GM21360 (cell line): ENCODE measurements at regions not wholly inside any gene's neighbourhood (a gene's known extent, or its start where the extent isn't known, plus 50 kb on each side); places are given as distances from the start of the nearest gene placed in this dataset.

ENCODE experiments used
- ATAC-seq: cut with Tn5 transposase; IDR thresholded peaks from one replicate; pipeline ENCODE4 v1.9.1; 2021; ENCODE audit warnings: mild to moderate bottlenecking, moderate library complexity; ENCODE audit not compliant: unreplicated experiment

GRCh38 chr2:455913-456312 lies 168.0 kb upstream of the ALKAL2 start:
- no peak for ATAC-seq

- no peak for ATAC-seq
Measured at GRCh38 chr2:455015-455705, 167.3 kb upstream of the ALKAL2 start.

GRCh38 chr2:453132-453531 lies 165.2 kb upstream of the ALKAL2 start:
- ATAC-seq = no peak

- no peak for ATAC-seq
Measured at GRCh38 chr2:451495-451894, 163.6 kb upstream of the ALKAL2 start.

- no peak for ATAC-seq
Measured at GRCh38 chr2:449246-450067, 161.6 kb upstream of the ALKAL2 start.

DNA sequence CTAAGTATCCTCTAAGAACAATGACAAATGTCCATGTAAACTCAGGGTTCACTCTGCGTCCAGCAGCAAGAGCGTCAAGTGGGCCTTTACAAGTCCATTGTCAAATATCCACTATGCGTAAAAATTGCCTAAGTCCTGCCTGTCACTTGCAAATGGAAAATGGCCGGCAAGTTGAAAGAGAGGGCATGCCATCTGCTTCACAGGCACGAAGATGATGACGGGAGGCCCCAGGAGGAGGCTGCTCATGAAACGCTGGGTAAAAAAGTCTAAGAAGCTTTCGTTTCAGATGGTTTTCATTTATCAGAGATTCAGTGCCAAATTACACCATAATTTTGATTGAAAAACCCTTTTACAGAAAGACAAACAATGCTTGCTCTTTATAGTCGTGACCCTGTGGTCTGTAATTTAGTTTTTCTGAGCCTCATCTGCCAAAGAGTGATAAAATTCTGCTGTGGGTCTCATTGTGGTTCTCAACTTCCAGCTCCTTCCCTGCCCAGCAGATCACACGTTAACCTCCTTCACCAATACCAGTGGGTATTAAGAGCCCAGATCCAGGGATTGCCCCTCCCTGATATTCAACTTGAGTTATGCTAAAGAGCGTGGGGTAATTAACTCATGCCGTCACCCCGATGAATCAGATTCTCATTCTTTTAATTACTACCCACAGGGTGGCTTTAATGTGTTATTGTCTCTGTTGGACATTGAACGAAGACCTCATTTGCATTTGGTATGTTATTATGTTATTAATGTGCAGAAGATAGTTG lies 160.2 kb upstream of the ALKAL2 start:
- ATAC-seq = no peak

- ATAC-seq = no peak
Measured at GRCh38 chr2:446963-447530, 159.2 kb upstream of the ALKAL2 start.

DNA sequence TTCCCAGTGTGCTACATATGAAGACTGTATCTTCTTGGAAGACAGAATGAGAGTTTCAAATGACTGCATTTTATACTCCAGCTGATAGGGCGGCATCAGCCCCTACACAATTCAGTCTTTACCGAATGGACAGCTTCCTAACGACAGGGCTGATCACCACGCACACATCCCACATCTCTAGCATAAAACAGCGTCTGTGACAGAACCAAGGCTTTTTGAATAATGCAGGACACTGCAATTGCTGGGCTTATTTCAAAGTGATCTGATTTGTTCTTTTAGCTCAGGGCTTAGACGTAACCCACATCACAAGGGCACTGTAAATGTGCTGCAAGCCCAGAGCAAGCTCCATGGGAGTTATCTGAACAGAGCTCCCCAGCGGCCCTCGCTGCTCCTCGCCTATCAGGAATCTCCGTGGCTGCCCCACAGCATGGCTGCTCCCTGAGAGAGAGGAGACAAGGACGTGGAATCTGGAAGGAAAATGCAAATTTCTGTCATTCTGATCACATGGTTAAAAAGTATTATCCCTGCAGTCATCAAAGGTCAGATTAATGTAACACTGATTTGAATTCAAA lies 158.5 kb upstream of the ALKAL2 start:
- ATAC-seq = no peak

- no peak for ATAC-seq
Measured at GRCh38 chr2:445896-446295, 158.0 kb upstream of the ALKAL2 start.

DNA sequence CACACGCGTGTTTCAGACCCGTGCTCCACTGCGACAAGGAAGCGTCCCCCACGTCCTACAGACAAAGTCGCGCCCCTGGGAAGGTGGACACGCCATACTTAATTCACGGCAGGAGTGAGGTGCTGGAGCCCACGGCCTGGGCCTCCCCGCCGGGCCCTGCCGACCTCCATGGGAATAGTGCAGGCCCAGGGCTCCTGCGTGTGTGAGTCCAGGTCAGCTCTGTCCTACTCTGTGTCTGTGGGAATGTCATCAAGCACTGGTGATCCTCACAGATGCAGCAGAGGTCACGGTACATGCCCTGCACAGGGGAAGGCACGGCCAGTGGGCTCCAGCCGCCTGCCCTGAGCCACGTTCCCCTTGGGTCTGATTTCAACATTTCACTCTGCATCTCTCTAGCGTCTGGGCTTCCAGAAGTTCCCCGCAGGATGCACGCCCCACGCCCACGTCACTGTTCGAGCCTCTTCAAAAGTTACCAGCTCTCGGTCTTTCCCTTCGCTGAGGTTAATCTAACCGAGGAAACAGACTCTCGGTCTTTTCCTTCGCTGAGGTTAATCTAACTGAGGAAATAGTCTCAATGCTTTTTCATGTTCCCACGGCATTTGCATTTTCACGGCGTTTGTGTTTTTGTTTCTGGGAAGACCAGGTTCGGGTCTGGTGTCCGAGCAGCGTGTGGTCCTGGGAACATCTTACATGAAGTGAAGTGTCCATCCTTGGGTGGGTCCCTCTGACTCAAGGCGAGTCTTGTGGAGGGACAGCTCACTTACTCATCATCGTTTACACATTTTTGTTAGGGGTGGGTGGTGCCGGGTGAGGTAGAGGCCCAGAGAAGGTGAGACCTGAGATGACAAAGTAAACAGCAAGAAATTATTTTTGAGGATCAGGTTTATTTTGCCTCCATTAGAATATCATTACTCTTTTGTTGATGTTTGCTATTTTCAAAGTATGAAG lies 157.3 kb upstream of the ALKAL2 start:
- ATAC-seq = no peak

DNA sequence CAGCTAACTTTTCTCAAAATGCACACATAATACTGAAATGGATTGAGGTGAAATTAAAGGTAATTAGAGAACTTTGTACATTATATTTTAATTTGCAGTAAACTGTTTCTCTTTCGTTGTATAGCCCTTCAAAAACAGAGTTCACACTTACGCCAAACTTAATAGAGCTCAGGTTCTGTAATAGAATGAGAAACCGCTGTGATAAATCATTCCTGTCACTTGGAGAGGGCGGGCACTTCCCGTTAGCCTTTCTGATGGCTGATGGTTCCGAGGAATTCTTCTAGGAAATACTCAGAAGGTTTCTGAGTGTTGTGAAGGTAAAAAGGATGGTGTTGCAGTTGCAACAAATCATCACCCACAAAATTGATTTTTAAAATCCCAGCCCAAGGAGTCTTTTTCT lies 155.8 kb upstream of the ALKAL2 start:
- ATAC-seq = no peak

DNA sequence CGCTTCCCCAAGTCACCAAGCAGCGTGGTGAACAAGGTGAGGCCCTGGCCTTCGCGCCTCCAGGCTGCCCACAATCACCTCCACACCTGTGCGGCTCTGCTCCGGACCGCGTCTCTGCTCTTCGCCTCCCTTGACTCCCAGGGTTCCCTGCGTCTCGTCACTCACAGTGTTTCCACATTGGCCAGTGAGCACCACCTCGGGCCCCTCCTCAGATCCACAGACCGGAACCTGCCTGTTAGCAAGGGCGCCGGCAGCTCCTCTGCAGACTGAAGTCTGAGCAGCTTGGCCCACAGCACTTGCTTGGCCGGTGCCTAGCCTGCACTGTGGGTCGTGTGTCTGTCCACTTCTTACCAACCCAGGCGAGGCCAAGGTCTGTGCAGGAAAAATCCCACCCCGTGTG lies 155.3 kb upstream of the ALKAL2 start:
- no peak for ATAC-seq

- peak; percentile 41 for ATAC-seq
Measured at GRCh38 chr2:441258-442022, 153.5 kb upstream of the ALKAL2 start.

DNA sequence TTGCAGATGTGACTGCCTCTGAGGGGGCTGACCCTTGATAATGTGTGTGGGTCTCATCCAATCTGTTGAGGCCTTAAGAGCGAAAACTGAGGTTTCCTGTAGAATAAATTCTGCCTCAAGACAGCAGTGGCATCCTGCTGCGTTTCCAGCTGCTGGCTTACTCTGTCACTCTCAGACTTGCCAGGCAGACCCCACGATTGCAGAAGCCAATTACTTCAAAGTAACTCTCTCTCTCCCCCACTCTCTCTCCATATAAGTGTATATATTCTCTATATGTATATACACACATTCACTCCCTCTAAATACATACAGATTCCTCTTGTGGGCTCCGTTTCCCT lies 152.5 kb upstream of the ALKAL2 start:
- ATAC-seq = no peak

DNA sequence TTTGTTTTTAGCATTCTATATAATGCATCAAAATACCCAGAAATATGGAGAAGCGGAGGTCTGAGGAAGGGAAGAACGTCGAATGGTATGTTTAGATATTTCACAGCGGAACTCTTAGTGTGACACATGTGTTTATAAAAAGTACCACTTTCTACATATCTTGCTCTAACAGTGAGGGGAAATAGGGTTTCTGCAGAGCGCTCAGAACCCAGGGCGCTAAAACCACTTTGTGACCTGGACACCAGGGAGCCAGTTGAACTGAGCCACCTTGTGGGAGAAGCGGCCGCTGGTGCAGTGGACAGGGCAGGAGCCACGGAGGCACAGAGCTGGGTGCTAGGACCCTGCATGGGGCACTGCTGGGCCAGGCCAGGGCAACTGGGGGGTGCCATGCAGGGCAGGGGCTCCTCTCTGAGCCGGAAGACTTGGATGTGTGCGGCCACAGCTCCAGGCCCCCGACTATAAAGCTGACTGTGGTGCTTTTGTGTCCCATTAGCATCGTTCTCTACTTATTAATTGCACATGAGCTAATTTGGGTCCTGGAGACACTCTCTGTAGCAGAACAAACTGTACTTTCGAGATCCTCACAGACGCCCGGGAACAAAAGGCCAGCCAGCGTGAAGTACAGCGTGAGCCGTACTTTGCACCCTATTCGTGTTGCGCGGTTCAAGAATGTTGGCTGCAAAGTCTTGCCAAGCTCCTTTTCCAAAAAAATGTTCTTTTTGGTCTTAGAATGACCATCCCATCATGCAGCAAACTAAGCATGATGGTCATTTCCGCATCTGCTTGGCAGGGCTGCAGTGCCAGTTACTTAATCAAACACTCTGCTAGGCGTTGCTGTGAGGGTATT lies 151.9 kb upstream of the ALKAL2 start:
- ATAC-seq = no peak

- ATAC-seq = no peak
Measured at GRCh38 chr2:439077-439476, 151.2 kb upstream of the ALKAL2 start.

DNA sequence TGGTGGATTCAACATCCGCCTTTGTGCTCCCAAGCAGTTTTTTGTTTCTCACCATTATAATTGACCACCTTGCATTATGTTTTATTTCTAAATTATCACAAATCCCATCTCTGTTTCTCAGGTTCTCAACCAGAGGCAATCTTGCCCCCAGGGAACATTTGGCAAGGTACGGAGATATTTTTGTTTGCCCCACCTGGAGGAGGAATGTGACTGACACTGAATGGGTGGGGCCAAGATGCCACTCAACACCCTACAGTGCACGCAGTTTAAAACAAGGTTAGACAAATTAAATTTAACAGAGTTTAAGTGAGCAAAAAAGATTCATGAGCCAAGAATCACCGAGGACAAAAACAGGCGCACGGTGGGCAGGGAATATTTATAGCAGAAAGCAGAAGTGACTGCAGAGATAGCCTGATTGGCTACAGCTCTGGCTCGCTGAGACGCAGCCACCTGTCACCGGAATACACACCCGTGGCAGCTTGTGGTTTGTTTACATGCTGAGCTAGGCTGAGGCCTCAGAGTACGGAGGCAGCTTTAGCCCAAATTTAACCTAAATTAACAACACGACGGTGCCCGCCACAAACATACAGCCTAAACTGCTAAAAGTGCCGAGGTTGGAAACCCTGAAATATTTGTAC lies 150.0 kb upstream of the ALKAL2 start:
- peak; percentile 100 for ATAC-seq

- ATAC-seq = no peak
Measured at GRCh38 chr2:437180-437579, 149.3 kb upstream of the ALKAL2 start.
